ENCODE measurements at regions not wholly inside any gene's neighbourhood (a gene's known extent, or its start where the extent isn't known, plus 50 kb on each side); places are given as distances from the start of the nearest gene placed in this dataset.

- TF ChIP-seq POLR2AphosphoS5 (IDR thresholded peaks at IDR 0.05) (no peak), POLR2A (IDR thresholded peaks at IDR 0.05) (no peak), CTCF (IDR thresholded peaks at IDR 0.05 in 8 of 11, conservative IDR thresholded peaks at IDR 0.05 in 3 of 11) (no peak)
- no peak for DNase-seq
- intact Hi-C loops (cut with DNase I; ENCODE audit: low total_unique reads) = no loop called here
- H3K4me3 ChIP-seq = no peak overlapping the region
- H3K27me3 ChIP-seq (replicated peaks in 1 of 7) = peaks cover 0 to 55% (median 0%) of the 10 kb centered on the region in 7 donors
- WGBS, 5 donors = 78 to 86% (median 81%) methylated on average over 4 of the region's 4 CpGs
- no peaks in the 10 kb centered on the region for H3K4me1 ChIP-seq
- H3K27ac ChIP-seq = no peak overlapping the region
- H3K9me3 ChIP-seq = peaks cover 0 to 6% (median 0%) of the 10 kb centered on the region in 8 donors
- H3K36me3 ChIP-seq = no peaks in the 10 kb centered on the region
Observed at GRCh38 chr16:82357237-82357636, 187.2 kb upstream of the MPHOSPH6 start.

- H3K36me3 ChIP-seq = no peaks in the 10 kb centered on the region
- 63 to 94% (median 88%) methylated on average over 2 of the region's 2 CpGs for WGBS, 5 donors
- H3K9me3 ChIP-seq = peaks cover 0 to 2% (median 0%) of the 10 kb centered on the region in 8 donors
- intact Hi-C loops (cut with DNase I; ENCODE audit: low total_unique reads) = no loop called here
- H3K4me3 ChIP-seq = no peak overlapping the region
- H3K4me1 ChIP-seq = no peaks in the 10 kb centered on the region
- DNase-seq = no peak
- TF ChIP-seq POLR2AphosphoS5 (IDR thresholded peaks at IDR 0.05) (no peak), POLR2A (IDR thresholded peaks at IDR 0.05) (no peak), CTCF (IDR thresholded peaks at IDR 0.05 in 8 of 11, conservative IDR thresholded peaks at IDR 0.05 in 3 of 11) (no peak)
- H3K27me3 ChIP-seq (replicated peaks in 1 of 7) = peaks cover 0 to 5% (median 0%) of the 10 kb centered on the region in 7 donors
- H3K27ac ChIP-seq = no peak overlapping the region
Observed at GRCh38 chr16:82350560-82350959, 180.5 kb upstream of the MPHOSPH6 start.

- DNase-seq = no peak
- no peak for TF ChIP-seq POLR2A (IDR thresholded peaks at IDR 0.05)
- TF ChIP-seq CTCF (IDR thresholded peaks at IDR 0.05 in 8 of 11, conservative IDR thresholded peaks at IDR 0.05 in 3 of 11) = no peak
- TF ChIP-seq POLR2AphosphoS5 (IDR thresholded peaks at IDR 0.05) = no peak
- peaks cover 0 to 48% (median 0%) of the 10 kb centered on the region in 7 donors for H3K27me3 ChIP-seq (replicated peaks in 1 of 7)
- H3K36me3 ChIP-seq = no peaks in the 10 kb centered on the region
- H3K4me3 ChIP-seq = no peak overlapping the region
- H3K27ac ChIP-seq = no peak overlapping the region
- peaks cover 0 to 5% (median 0%) of the 10 kb centered on the region in 8 donors for H3K9me3 ChIP-seq
- WGBS, 5 donors = 77 to 90% (median 88%) methylated on average over 2 of the region's 2 CpGs
- H3K4me1 ChIP-seq = no peaks in the 10 kb centered on the region
- intact Hi-C loops (cut with DNase I; ENCODE audit: low total_unique reads) = no loop called here
Observed at GRCh38 chr16:82345318-82345717, 175.3 kb upstream of the MPHOSPH6 start.

GRCh38 chr16:82344157-82344556 lies 174.1 kb upstream of the MPHOSPH6 start:
- no peaks in the 10 kb centered on the region for H3K4me1 ChIP-seq
- peaks cover 0 to 59% (median 0%) of the 10 kb centered on the region in 7 donors for H3K27me3 ChIP-seq (replicated peaks in 1 of 7)
- no peak for DNase-seq
- H3K27ac ChIP-seq = no peak overlapping the region
- no peaks in the 10 kb centered on the region for H3K36me3 ChIP-seq
- no peak for TF ChIP-seq POLR2AphosphoS5 (IDR thresholded peaks at IDR 0.05)
- peak in 1 of 11 experiments; percentile 14 for TF ChIP-seq CTCF (IDR thresholded peaks at IDR 0.05 in 8 of 11, conservative IDR thresholded peaks at IDR 0.05 in 3 of 11)
- TF ChIP-seq POLR2A (IDR thresholded peaks at IDR 0.05) = no peak
- H3K9me3 ChIP-seq = peaks cover 0 to 5% (median 0%) of the 10 kb centered on the region in 8 donors
- intact Hi-C loops (cut with DNase I; ENCODE audit: low total_unique reads) = no loop called here
- no peak overlapping the region for H3K4me3 ChIP-seq
- WGBS, 5 donors = 34 to 44% (median 37%) methylated on average over 4 of the region's 4 CpGs
